ENCODE measurements at regions not wholly inside any gene's neighbourhood (a gene's known extent, or its start where the extent isn't known, plus 50 kb on each side); places are given as distances from the start of the nearest gene placed in this dataset.

- no peaks in the 10 kb centered on the region for H3K9me2 ChIP-seq (ENCODE audit: insufficient read depth)
- H3K4me1 ChIP-seq (ENCODE audit: control insufficient read depth in 1 of 2, insufficient read depth in 2 of 2, low read length in 2 of 2): no peaks in the 10 kb centered on the region
- intact Hi-C loops (cut with micrococcal nuclease): no loop called here
- H3K27me3 ChIP-seq (ENCODE audit: insufficient read depth, low read length): no peaks in the 10 kb centered on the region
- POLR2A ChIA-PET: no interaction called here
- no peak for TF ChIP-seq REST (IDR thresholded peaks at IDR 0.05; ENCODE audit: low read depth)
- no peak for TF ChIP-seq SIN3A (IDR thresholded peaks at IDR 0.05; ENCODE audit: low read depth)
- no peak for TF ChIP-seq FOSL1 (IDR thresholded peaks at IDR 0.05; ENCODE audit: low read depth)
- TF ChIP-seq TCF7L2 (IDR thresholded peaks at IDR 0.05; ENCODE audit: borderline replicate concordance, extremely low read depth, insufficient read depth, insufficient read length): no peak
- no peak for TF ChIP-seq CBX3 (IDR thresholded peaks at IDR 0.05; ENCODE audit: low read depth)
- TF ChIP-seq ELF1 (IDR thresholded peaks at IDR 0.05; ENCODE audit: borderline replicate concordance, low read depth): no peak
- no peak for TF ChIP-seq EGR1 (IDR thresholded peaks at IDR 0.05; ENCODE audit: low read depth)
- TF ChIP-seq ZFX (IDR thresholded peaks at IDR 0.05): no peak
- TF ChIP-seq MAX (IDR thresholded peaks at IDR 0.05): no peak
- TF ChIP-seq RAD21 (IDR thresholded peaks at IDR 0.05; ENCODE audit: low read depth): no peak
- no peak for TF ChIP-seq EZH2phosphoT487 (IDR thresholded peaks at IDR 0.05; ENCODE audit: borderline replicate concordance)
- TF ChIP-seq ZBTB33 (IDR thresholded peaks at IDR 0.05; ENCODE audit: extremely low read depth, insufficient replicate concordance, low read length): no peak
- TF ChIP-seq ATF3 (IDR thresholded peaks at IDR 0.05): no peak
- no peak for TF ChIP-seq CTCF (IDR thresholded peaks at IDR 0.05 in 2 of 3, conservative IDR thresholded peaks at IDR 0.05 in 1 of 3; ENCODE audit: borderline replicate concordance in 1 of 3, insufficient read depth in 1 of 3, low read depth in 2 of 3, low read length in 2 of 3)
- H4K20me1 ChIP-seq (ENCODE audit: insufficient read depth): no peaks in the 10 kb centered on the region
- CTCF ChIA-PET: no interaction called here
- no TSS peak for BruUV-seq (replicated peaks)
- no peak overlapping the region for H3K27ac ChIP-seq (ENCODE audit: low read depth, low read length)
- H3K4me2 ChIP-seq (ENCODE audit: low read length): no peak overlapping the region
- no peak overlapping the region for H2AFZ ChIP-seq (ENCODE audit: low read depth, low read length, poor library complexity, severe bottlenecking)
- H3K79me2 ChIP-seq (ENCODE audit: insufficient read depth, low read length): no peaks in the 10 kb centered on the region
- H3K4me3 ChIP-seq (replicated peaks in 1 of 2; ENCODE audit: low read depth in 1 of 2, low read length in 2 of 2): no peak overlapping the region
- no peaks in the 10 kb centered on the region for H3K36me3 ChIP-seq (ENCODE audit: control insufficient read depth in 1 of 2, insufficient read depth in 2 of 2, low read length in 2 of 2)
- RAD21 ChIA-PET (ENCODE audit: low non-redundant PET in 1 of 2, low total read pairs in 2 of 2, uncharacterized antibody in 2 of 2, unreplicated experiment in 2 of 2): no interaction called here
- H3K9me3 ChIP-seq (ENCODE audit: control insufficient read depth in 1 of 2, insufficient read depth in 1 of 2, low read depth in 1 of 2, low read length in 2 of 2): no peaks in the 10 kb centered on the region
- no peak overlapping the region for H3K9ac ChIP-seq (ENCODE audit: low read length)
- ATAC-seq: no peak
- no peak for DNase-seq (ENCODE audit: low read depth, low spot score)
Observed at GRCh38 chr6:78430521-78430920, 436.8 kb upstream of the IRAK1BP1 start.
